CD4-positive, alpha-beta T cell (primary cell): ENCODE measurements at regions not wholly inside any gene's neighbourhood (a gene's known extent, or its start where the extent isn't known, plus 50 kb on each side); places are given as distances from the start of the nearest gene placed in this dataset.
"Not testable (repeated sequence)": the region's sequence is repeated elsewhere in the genome, so short reads cannot be mapped to it uniquely, and the experiment has no call there.

ENCODE experiments used
- ATAC-seq: fragments of 200-7000 bp; cut with Tn5 transposase; one replicate; pipeline ENCODE4 v1.10.0; 2022; ENCODE audit warnings: mild to moderate bottlenecking; ENCODE audit not compliant: poor library complexity
- CTCF ChIA-PET: fragments of 350-600 bp; sonication (Branson Sonifier 250); formaldehyde crosslinking; loops from one replicate; lab custom pipeline; 2021; ENCODE audit warnings: antibody characterized with exemption, inconsistent platforms; lab: Charles Lee
- POLR2A ChIA-PET: fragments of 350-600 bp; sonication (Branson Sonifier 250); formaldehyde crosslinking; loops from one replicate; lab custom pipeline; 2021; ENCODE audit warnings: antibody characterized with exemption, inconsistent platforms; lab: Charles Lee
- DNase-seq, 14 experiments: peaks; one replicate each; pipeline ENCODE4 v3.0.0-alpha.2; 2013 to 2020; ENCODE audit warnings: mixed read lengths in 2 of 14
- H3K27ac ChIP-seq, 2 donors: one replicate each; pipeline versions ENCODE4 v1.5.1 to v1.7.0; 2013; ENCODE audit warnings: low read length in 2 of 2, low read depth in 1 of 2, mild to moderate bottlenecking in 1 of 2
- H3K27me3 ChIP-seq, 2 experiments: 1 replicate in 1 of 2; 2 replicates in 1 of 2; pipeline versions ENCODE4 v1.6.1 to v1.7.0; 2013; ENCODE audit warnings: low read length in 2 of 2, control low read depth in 1 of 2, mild to moderate bottlenecking in 1 of 2, moderate library complexity in 1 of 2; ENCODE audit not compliant: insufficient read depth in 2 of 2, control insufficient read depth in 1 of 2
- H3K36me3 ChIP-seq: one replicate; pipeline ENCODE4 v1.6.1; 2013; ENCODE audit warnings: low read length, control low read depth; ENCODE audit not compliant: insufficient read depth
- H3K4me1 ChIP-seq: one replicate; pipeline ENCODE4 v1.6.1; 2013; ENCODE audit warnings: low read length, control low read depth; ENCODE audit not compliant: insufficient read depth
- H3K4me3 ChIP-seq: one replicate; pipeline ENCODE4 v1.5.1; 2013; ENCODE audit warnings: mild to moderate bottlenecking, low read length, moderate library complexity
- H3K9me3 ChIP-seq, 2 experiments: 1 replicate in 1 of 2; 2 replicates in 1 of 2; pipeline versions ENCODE4 v1.6.1 to v1.7.0; 2013; ENCODE audit warnings: low read length in 2 of 2, mild to moderate bottlenecking in 2 of 2, control low read depth in 1 of 2, moderate library complexity in 1 of 2; ENCODE audit not compliant: control insufficient read depth in 1 of 2, insufficient read depth in 1 of 2
- H3K27ac Mint-ChIP-seq: one replicate; pipeline ENCODE4 v1.8.0; 2020; ENCODE audit warnings: mixed read lengths
- H3K27me3 Mint-ChIP-seq: one replicate; pipeline ENCODE4 v1.8.0; 2021; ENCODE audit warnings: mixed read lengths
- H3K36me3 Mint-ChIP-seq: one replicate; pipeline ENCODE4 v1.8.0; 2021; ENCODE audit warnings: low read depth, mixed read lengths
- H3K4me1 Mint-ChIP-seq: one replicate; pipeline ENCODE4 v1.8.0; 2021; ENCODE audit warnings: low read depth, mixed read lengths
- H3K4me3 Mint-ChIP-seq: one replicate; pipeline ENCODE4 v1.8.0; 2020; ENCODE audit warnings: mild to moderate bottlenecking, mixed read lengths
- H3K9me3 Mint-ChIP-seq: one replicate; pipeline ENCODE4 v1.8.0; 2020; ENCODE audit warnings: mixed read lengths
- intact Hi-C, 2 experiments: fragments of 100-400 bp; cut with DNase I in 1 of 2; cut with micrococcal nuclease in 1 of 2; formaldehyde crosslinking; loops; one replicate each; pipeline versions ENCODE4 v1.15.1 to v1.9.0; 2023 to 2025; cut with DNase I, micrococcal nuclease
- TF ChIP-seq, protein P1 (sequence below): fragments of 200-600 bp; IDR thresholded peaks from one replicate; pipeline ENCODE4 v1.8.0; 2022; ENCODE audit warnings: antibody characterized with exemption, mild to moderate bottlenecking

GRCh38 chr2:78251708-78252107 lies 729.5 kb upstream of the LRRTM4 start:
- DNase-seq (no peak), ATAC-seq (no peak)
- Mint-ChIP-seq H3K9me3 (peaks cover 18% of the 10 kb centered on the region), H3K4me3 (no peak overlapping the region), H3K27me3 (no peaks in the 10 kb centered on the region), H3K27ac (no peak overlapping the region), H3K4me1 (no peaks in the 10 kb centered on the region), H3K36me3 (no peaks in the 10 kb centered on the region)
- no peaks in the 10 kb centered on the region for H3K9me3 ChIP-seq
- H3K27ac ChIP-seq, result no peak overlapping the region
- POLR2A ChIA-PET, result no interaction called here
- TF ChIP-seq, protein P1, sequence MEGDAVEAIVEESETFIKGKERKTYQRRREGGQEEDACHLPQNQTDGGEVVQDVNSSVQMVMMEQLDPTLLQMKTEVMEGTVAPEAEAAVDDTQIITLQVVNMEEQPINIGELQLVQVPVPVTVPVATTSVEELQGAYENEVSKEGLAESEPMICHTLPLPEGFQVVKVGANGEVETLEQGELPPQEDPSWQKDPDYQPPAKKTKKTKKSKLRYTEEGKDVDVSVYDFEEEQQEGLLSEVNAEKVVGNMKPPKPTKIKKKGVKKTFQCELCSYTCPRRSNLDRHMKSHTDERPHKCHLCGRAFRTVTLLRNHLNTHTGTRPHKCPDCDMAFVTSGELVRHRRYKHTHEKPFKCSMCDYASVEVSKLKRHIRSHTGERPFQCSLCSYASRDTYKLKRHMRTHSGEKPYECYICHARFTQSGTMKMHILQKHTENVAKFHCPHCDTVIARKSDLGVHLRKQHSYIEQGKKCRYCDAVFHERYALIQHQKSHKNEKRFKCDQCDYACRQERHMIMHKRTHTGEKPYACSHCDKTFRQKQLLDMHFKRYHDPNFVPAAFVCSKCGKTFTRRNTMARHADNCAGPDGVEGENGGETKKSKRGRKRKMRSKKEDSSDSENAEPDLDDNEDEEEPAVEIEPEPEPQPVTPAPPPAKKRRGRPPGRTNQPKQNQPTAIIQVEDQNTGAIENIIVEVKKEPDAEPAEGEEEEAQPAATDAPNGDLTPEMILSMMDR, result no peak
- intact Hi-C loops, result no loop called here
- no peaks in the 10 kb centered on the region for H3K27me3 ChIP-seq
- no peaks in the 10 kb centered on the region for H3K36me3 ChIP-seq
- CTCF ChIA-PET, result no interaction called here
- H3K4me1 ChIP-seq, result no peaks in the 10 kb centered on the region
- no peak overlapping the region for H3K4me3 ChIP-seq

DNA sequence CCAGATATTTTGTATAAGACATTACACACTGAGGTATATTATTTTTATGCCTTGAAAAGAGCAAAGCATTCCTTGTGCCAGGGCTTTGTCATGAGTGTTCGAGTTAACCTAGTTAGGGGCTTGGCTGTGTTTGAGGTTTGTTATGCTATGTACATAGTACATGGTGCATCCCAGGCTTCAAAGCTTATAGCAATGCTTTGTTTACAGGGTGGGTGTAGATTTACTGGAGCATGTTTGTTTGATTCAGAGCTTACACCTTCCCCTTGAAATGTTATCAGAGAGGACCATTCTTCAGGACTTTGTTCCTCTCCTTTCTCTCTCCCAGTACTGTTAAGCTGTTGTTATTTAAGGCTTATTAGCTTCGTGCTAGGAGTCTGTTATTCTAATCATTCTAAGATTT lies 738.7 kb upstream of the LRRTM4 start:
- intact Hi-C loops, result no loop called here
- no peak for ATAC-seq
- Histone ChIP-seq H3K36me3 (no peaks in the 10 kb centered on the region), H3K9me3 (peaks cover 0 to 7% of the 10 kb centered on the region in 2 experiments), H3K27me3 (no peaks in the 10 kb centered on the region), H3K27ac (no peak overlapping the region), H3K4me1 (no peaks in the 10 kb centered on the region), H3K4me3 (no peak overlapping the region)
- TF ChIP-seq, protein P1, result no peak
- no peaks in the 10 kb centered on the region for H3K27me3 Mint-ChIP-seq
- no peaks in the 10 kb centered on the region for H3K4me1 Mint-ChIP-seq
- CTCF ChIA-PET, result no interaction called here
- no peaks in the 10 kb centered on the region for H3K36me3 Mint-ChIP-seq
- no peak overlapping the region for H3K27ac Mint-ChIP-seq
- POLR2A ChIA-PET, result no interaction called here
- H3K4me3 Mint-ChIP-seq, result no peak overlapping the region
- H3K9me3 Mint-ChIP-seq, result peaks cover 2% of the 10 kb centered on the region
- no peak for DNase-seq

GRCh38 chr2:78261454-78261853 lies 739.3 kb upstream of the LRRTM4 start:
- Mint-ChIP-seq H3K9me3 (peaks cover 2% of the 10 kb centered on the region), H3K36me3 (no peaks in the 10 kb centered on the region), H3K27me3 (no peaks in the 10 kb centered on the region), H3K4me1 (no peaks in the 10 kb centered on the region), H3K27ac (no peak overlapping the region), H3K4me3 (no peak overlapping the region)
- intact Hi-C loops, result no loop called here
- H3K4me3 ChIP-seq, result no peak overlapping the region
- H3K4me1 ChIP-seq, result no peaks in the 10 kb centered on the region
- DNase-seq (no peak), ATAC-seq (no peak)
- H3K27me3 ChIP-seq, result no peaks in the 10 kb centered on the region
- H3K27ac ChIP-seq, result no peak overlapping the region
- TF ChIP-seq, protein P1, result no peak
- H3K36me3 ChIP-seq, result no peaks in the 10 kb centered on the region
- CTCF ChIA-PET, result no interaction called here
- POLR2A ChIA-PET, result no interaction called here
- peaks cover 0 to 7% of the 10 kb centered on the region in 2 experiments for H3K9me3 ChIP-seq

DNA sequence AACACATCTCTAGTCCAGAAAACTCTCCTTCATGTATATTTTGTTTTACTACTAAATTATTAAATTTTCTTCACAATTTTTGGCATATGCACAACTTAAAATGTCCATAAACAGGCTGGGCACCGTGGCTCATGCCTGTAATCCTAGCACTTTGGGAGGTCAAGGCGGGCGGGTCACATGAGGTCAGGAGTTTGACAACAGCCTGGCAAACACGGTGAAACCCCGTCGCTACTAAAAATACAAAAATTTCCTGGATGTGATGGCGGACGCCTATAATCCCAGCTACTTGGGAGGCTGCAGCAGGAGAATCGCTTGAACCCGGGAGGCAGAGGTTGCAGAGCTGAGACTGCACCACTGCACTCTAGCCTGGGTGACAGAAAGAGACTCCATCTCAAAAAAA lies 739.9 kb upstream of the LRRTM4 start:
- DNase-seq, H3K4me1 Mint-ChIP-seq, POLR2A ChIA-PET, H3K4me3 ChIP-seq, H3K27ac Mint-ChIP-seq, H3K4me1 ChIP-seq, ATAC-seq, H3K4me3 Mint-ChIP-seq, H3K9me3 Mint-ChIP-seq, H3K36me3 ChIP-seq, H3K27me3 ChIP-seq, H3K36me3 Mint-ChIP-seq, intact Hi-C loops, H3K27ac ChIP-seq, H3K27me3 Mint-ChIP-seq, H3K9me3 ChIP-seq, CTCF ChIA-PET: not testable (repeated sequence)
